Transverse colon (tissue), 4 donors: ENCODE measurements at regions not wholly inside any gene's neighbourhood (a gene's known extent, or its start where the extent isn't known, plus 50 kb on each side); places are given as distances from the start of the nearest gene placed in this dataset.

Experiments used
- CTCF ChIP-seq, 5 experiments: fragments of 200-600 bp in 3 of 5; fragments of 450-650 bp in 2 of 5; sonication (generic) in 3 of 5; IDR thresholded peaks; 1 replicate in 2 of 5; 2 replicates in 3 of 5; pipeline ENCODE4 v1.5.1; 2016 to 2017; ENCODE audit warnings: antibody characterized with exemption in 5 of 5, inconsistent platforms in 3 of 5, mild to moderate bottlenecking in 2 of 5, moderate library complexity in 1 of 5
- EP300 ChIP-seq: sonication (generic); formaldehyde crosslinking; IDR thresholded peaks from one replicate; pipeline ENCODE4 v1.6.1; 2017; ENCODE audit warnings: antibody characterized with exemption, low read depth
- POLR2A ChIP-seq: fragments of 450-650 bp; IDR thresholded peaks from one replicate; pipeline ENCODE4 v1.6.1; 2016; ENCODE audit warnings: antibody characterized with exemption, mild to moderate bottlenecking, moderate library complexity
- POLR2AphosphoS5 ChIP-seq, 3 donors: sonication (generic); formaldehyde crosslinking; IDR thresholded peaks; one replicate each; pipeline ENCODE4 v1.6.1; 2016; ENCODE audit warnings: antibody characterized with exemption in 3 of 3

- no peak for TF ChIP-seq CTCF (IDR thresholded peaks at IDR 0.05)
- TF ChIP-seq POLR2A: no peak
- no peak for TF ChIP-seq EP300
- no peak for TF ChIP-seq POLR2AphosphoS5 (IDR thresholded peaks at IDR 0.05)
Measured at GRCh38 chr2:131753640-131754561, 226.2 kb downstream of the CCDC74A start.
